HepG2 (cell line): ENCODE measurements at regions not wholly inside any gene's neighbourhood (a gene's known extent, or its start where the extent isn't known, plus 50 kb on each side); places are given as distances from the start of the nearest gene placed in this dataset.

ENCODE experiments used
- ATAC-seq: fragments of 200-7000 bp; cut with Tn5 transposase; 3 replicates; pipeline ENCODE4 v1.9.1; 2020; ENCODE audit warnings: mild to moderate bottlenecking, moderate library complexity
- BruUV-seq: library from RNA; stranded (reverse); fragments of 400-500 nt; replicated peaks from 2 replicates; lab custom pipeline; 2021; lab: Mats Ljungman, UMichigan
- CTCF ChIA-PET: fragments of 300-600 bp; formaldehyde crosslinking; extraction: SDS; loops from one replicate; lab custom pipeline; 2021; ENCODE audit warnings: low total read pairs, inconsistent platforms, low intra/inter-chr PET ratio; lab: Yijun Ruan, JAX
- POLR2A ChIA-PET: fragments of 350-600 bp; sonication (Branson Sonifier 250); formaldehyde crosslinking; loops from one replicate; lab custom pipeline; 2020; ENCODE audit warnings: antibody characterized with exemption, inconsistent platforms; lab: Yijun Ruan, JAX
- DNase-seq: peaks from one replicate; pipeline ENCODE4 v3.0.0-alpha.2; 2015; ENCODE audit warnings: low spot score
- FAIRE-seq: peaks from 3 replicates; lab custom pipeline; 2011; peaks lifted over from hg19 to GRCh38; lab: Jason Lieb, UNC
- H2AFZ ChIP-seq: one replicate; pipeline ENCODE4 v1.6.1; 2011; ENCODE audit warnings: low read length, inconsistent platforms
- H3K27ac ChIP-seq: fragments of 300-600 bp; 3 replicates; pipeline ENCODE4 v1.8.0; 2011; ENCODE audit warnings: mixed run types, mild to moderate bottlenecking, mixed read lengths, low read length, inconsistent platforms; ENCODE audit not compliant: insufficient read depth; ENCODE audit errors: extremely low read length
- H3K27me3 ChIP-seq, 2 experiments: fragments of 200-600 bp in 1 of 2; 2 replicates in 1 of 2; 3 replicates in 1 of 2; pipeline versions ENCODE4 v1.6.0 to v1.8.0; 2011; ENCODE audit warnings: low read length in 2 of 2, mild to moderate bottlenecking in 2 of 2, moderate library complexity in 2 of 2, inconsistent platforms in 1 of 2; ENCODE audit not compliant: insufficient read depth in 2 of 2, control insufficient read depth in 1 of 2
- H3K36me3 ChIP-seq, 2 experiments: fragments of 200-600 bp in 1 of 2; replicated peaks in 1 of 2; 2 replicates in 1 of 2; 3 replicates in 1 of 2; pipeline versions ENCODE4 v1.5.1 to v1.8.0; 2011; ENCODE audit warnings: low read length in 2 of 2, inconsistent platforms in 1 of 2; ENCODE audit not compliant: insufficient read depth in 2 of 2, control insufficient read depth in 1 of 2
- H3K4me1 ChIP-seq: 2 replicates; pipeline ENCODE4 v1.5.1; 2012; ENCODE audit warnings: low read length, inconsistent platforms; ENCODE audit not compliant: insufficient read depth
- H3K4me2 ChIP-seq: 2 replicates; pipeline ENCODE4 v1.6.0; 2011; ENCODE audit warnings: low read depth, low read length, inconsistent platforms
- H3K4me3 ChIP-seq, 3 experiments: fragments of 200-600 bp in 1 of 3; sonication (generic), shearing (Covaris generic) in 1 of 3; replicated peaks in 1 of 3; 2 replicates each; pipeline ENCODE4 v1.5.1; 2011 to 2016; ENCODE audit warnings: low read length in 3 of 3, inconsistent platforms in 2 of 3, low read depth in 2 of 3, mild to moderate bottlenecking in 2 of 3, control low read depth in 1 of 3, mixed read lengths in 1 of 3; ENCODE audit not compliant: insufficient read depth in 1 of 3
- H3K79me2 ChIP-seq: one replicate; pipeline ENCODE4 v1.6.1; 2011; ENCODE audit warnings: low read length, inconsistent platforms; ENCODE audit not compliant: insufficient read depth
- H3K9ac ChIP-seq: 2 replicates; pipeline ENCODE4 v1.6.0; 2011; ENCODE audit warnings: mild to moderate bottlenecking, low read depth, low read length, inconsistent platforms; ENCODE audit not compliant: insufficient read depth
- H3K9me3 ChIP-seq: 2 replicates; pipeline ENCODE4 v1.5.1; 2012; ENCODE audit warnings: mild to moderate bottlenecking, low read length
- H4K20me1 ChIP-seq: 2 replicates; pipeline ENCODE4 v1.6.0; 2011; ENCODE audit warnings: inconsistent platforms, mild to moderate bottlenecking, low read length, moderate library complexity; ENCODE audit not compliant: insufficient read depth
- NR1H2 ChIP-seq: sonication (generic); formaldehyde crosslinking; IDR thresholded peaks from 2 replicates; pipeline ENCODE4 v1.8.1; 2022; ENCODE audit warnings: low read depth, missing genetic modification reagents, borderline replicate concordance
- ONECUT2 ChIP-seq: sonication (generic); formaldehyde crosslinking; IDR thresholded peaks from 2 replicates; pipeline ENCODE4 v1.4.0; 2020; ENCODE audit warnings: missing genetic modification reagents
- WGBS: methylation state at CpG from one replicate; pipeline ENCODE4 v1.1.6; 2017; ENCODE audit warnings: low lambda C conversion rate; 5-methylcytosine and 5-hydroxymethylcytosine counted together
- in situ Hi-C: cut with HindIII; loops from 2 replicates; pipeline ENCODE4 v1.10.0; 2017; ENCODE audit warnings: low pct_unique_long_range_greater_than_20kb; ENCODE audit not compliant: extremely low pct_ligation_motif_present
- intact Hi-C: fragments of 100-400 bp; cut with micrococcal nuclease; formaldehyde crosslinking; loops from one replicate; pipeline ENCODE4 v1.10.0; 2022; ENCODE audit not compliant: unreplicated experiment
- TF ChIP-seq, protein P1 (sequence below): sonication (generic); formaldehyde crosslinking; IDR thresholded peaks from 2 replicates; pipeline ENCODE4 v1.4.0; 2020; ENCODE audit warnings: missing genetic modification reagents

DNA sequence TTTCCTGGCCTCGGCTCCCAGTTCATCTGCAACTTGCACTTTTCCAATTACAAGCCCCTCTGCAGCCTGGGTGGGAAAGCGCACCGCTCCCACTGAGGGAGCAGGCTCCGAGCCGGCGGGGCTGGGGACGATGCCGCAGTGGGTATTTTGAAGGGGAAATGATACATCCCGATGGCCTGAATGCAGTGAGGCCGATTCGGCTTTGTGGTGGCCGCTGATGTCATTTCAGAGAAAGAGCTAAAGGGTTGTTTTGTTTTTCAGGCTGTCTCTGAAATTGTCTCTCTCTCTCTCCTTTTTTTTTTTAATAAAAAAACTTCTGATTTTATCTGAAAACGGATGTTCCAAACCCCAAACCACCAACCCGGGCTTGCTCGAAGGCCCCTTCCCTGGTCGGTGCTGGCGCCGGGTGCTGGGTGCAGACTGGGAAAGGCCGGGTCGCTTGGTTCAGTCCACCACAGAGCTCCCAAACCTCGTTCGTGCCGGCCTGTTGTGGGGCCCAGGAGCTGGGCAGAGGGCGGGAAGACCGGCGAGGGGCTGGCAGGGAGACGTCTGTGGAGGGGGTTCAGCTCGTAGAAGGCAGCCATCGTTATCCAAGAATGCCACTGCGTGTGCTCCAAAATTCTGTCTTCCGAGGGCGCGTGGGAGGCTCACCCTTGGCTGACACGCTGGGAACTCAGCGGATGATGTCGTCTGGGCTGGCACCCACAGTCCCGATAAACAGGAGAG is 102.8 kb downstream of the FOXL1 start:
- ChIA-PET POLR2A (interaction anchor here (1.9 kb wide), 1 partner anchor 16 kb away, joined by 5 read pairs; no protein-coding TSS in a partner anchor), CTCF (no interaction called here)
- no peaks in the 10 kb centered on the region for H3K36me3 ChIP-seq
- no TSS peak for BruUV-seq
- in situ Hi-C loops: no loop called here
- TF ChIP-seq NR1H2: no peak
- TF ChIP-seq, protein P1, sequence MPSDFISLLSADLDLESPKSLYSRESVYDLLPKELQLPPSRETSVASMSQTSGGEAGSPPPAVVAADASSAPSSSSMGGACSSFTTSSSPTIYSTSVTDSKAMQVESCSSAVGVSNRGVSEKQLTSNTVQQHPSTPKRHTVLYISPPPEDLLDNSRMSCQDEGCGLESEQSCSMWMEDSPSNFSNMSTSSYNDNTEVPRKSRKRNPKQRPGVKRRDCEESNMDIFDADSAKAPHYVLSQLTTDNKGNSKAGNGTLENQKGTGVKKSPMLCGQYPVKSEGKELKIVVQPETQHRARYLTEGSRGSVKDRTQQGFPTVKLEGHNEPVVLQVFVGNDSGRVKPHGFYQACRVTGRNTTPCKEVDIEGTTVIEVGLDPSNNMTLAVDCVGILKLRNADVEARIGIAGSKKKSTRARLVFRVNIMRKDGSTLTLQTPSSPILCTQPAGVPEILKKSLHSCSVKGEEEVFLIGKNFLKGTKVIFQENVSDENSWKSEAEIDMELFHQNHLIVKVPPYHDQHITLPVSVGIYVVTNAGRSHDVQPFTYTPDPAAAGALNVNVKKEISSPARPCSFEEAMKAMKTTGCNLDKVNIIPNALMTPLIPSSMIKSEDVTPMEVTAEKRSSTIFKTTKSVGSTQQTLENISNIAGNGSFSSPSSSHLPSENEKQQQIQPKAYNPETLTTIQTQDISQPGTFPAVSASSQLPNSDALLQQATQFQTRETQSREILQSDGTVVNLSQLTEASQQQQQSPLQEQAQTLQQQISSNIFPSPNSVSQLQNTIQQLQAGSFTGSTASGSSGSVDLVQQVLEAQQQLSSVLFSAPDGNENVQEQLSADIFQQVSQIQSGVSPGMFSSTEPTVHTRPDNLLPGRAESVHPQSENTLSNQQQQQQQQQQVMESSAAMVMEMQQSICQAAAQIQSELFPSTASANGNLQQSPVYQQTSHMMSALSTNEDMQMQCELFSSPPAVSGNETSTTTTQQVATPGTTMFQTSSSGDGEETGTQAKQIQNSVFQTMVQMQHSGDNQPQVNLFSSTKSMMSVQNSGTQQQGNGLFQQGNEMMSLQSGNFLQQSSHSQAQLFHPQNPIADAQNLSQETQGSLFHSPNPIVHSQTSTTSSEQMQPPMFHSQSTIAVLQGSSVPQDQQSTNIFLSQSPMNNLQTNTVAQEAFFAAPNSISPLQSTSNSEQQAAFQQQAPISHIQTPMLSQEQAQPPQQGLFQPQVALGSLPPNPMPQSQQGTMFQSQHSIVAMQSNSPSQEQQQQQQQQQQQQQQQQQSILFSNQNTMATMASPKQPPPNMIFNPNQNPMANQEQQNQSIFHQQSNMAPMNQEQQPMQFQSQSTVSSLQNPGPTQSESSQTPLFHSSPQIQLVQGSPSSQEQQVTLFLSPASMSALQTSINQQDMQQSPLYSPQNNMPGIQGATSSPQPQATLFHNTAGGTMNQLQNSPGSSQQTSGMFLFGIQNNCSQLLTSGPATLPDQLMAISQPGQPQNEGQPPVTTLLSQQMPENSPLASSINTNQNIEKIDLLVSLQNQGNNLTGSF: no peak
- TF ChIP-seq ONECUT2: no peak
- no peaks in the 10 kb centered on the region for H3K9me3 ChIP-seq
- H3K9ac ChIP-seq: no peak overlapping the region
- no peaks in the 10 kb centered on the region for H4K20me1 ChIP-seq
- H3K27ac ChIP-seq: no peak overlapping the region
- ATAC-seq (no peak), DNase-seq (no peak), FAIRE-seq (no peak)
- no peaks in the 10 kb centered on the region for H3K79me2 ChIP-seq
- 40% methylated on average over 37 of the region's 37 CpGs for WGBS
- H3K27me3 ChIP-seq: peaks cover 0 to 37% of the 10 kb centered on the region in 2 experiments; a peak in 4 of 5 replicates
- intact Hi-C loops: no loop called here
- H3K4me1 ChIP-seq: no peaks in the 10 kb centered on the region
- no peak overlapping the region for H3K4me3 ChIP-seq
- no peak overlapping the region for H3K4me2 ChIP-seq
- no peak overlapping the region for H2AFZ ChIP-seq
